Esophagus squamous epithelium (tissue), 5 donors: ENCODE measurements at regions not wholly inside any gene's neighbourhood (a gene's known extent, or its start where the extent isn't known, plus 50 kb on each side); places are given as distances from the start of the nearest gene placed in this dataset.

Source experiments
- DNase-seq: peaks from one replicate; lab custom pipeline; 2025; lab: John Stamatoyannopoulos, UW
- H3K27ac ChIP-seq, 4 donors: fragments of 200-600 bp; sonication (generic); one replicate each; pipeline ENCODE4 v1.5.1; 2016 to 2019; ENCODE audit warnings: mild to moderate bottlenecking in 1 of 4
- H3K27me3 ChIP-seq, 4 donors: fragments of 200-600 bp; sonication (generic); 1 replicate in 3 of 4; 2 replicates in 1 of 4; pipeline versions ENCODE4 v1.5.1 to v1.6.0; 2017 to 2021; ENCODE audit warnings: antibody characterized with exemption in 1 of 4
- H3K36me3 ChIP-seq, 3 donors: fragments of 200-600 bp; sonication (generic); one replicate each; pipeline ENCODE4 v1.5.1; 2016 to 2019
- H3K4me1 ChIP-seq, 3 donors: fragments of 200-600 bp; sonication (generic); one replicate each; pipeline ENCODE4 v1.5.1; 2017 to 2019
- H3K4me3 ChIP-seq, 4 donors: fragments of 200-600 bp; sonication (generic); 1 replicate in 3 of 4; 2 replicates in 1 of 4; pipeline ENCODE4 v1.5.1; 2016 to 2019; ENCODE audit warnings: mild to moderate bottlenecking in 2 of 4, moderate library complexity in 1 of 4
- H3K9me3 ChIP-seq, 3 donors: fragments of 200-600 bp; sonication (generic); one replicate each; pipeline ENCODE4 v1.5.1; 2016 to 2019
- POLR2A ChIP-seq, 4 donors: fragments of 450-650 bp; IDR thresholded peaks; one replicate each; pipeline ENCODE4 v1.6.1; 2017; ENCODE audit warnings: antibody characterized with exemption in 4 of 4, mild to moderate bottlenecking in 4 of 4, moderate library complexity in 3 of 4
- WGBS, 2 donors: methylation state at CpG; one replicate each; pipeline ENCODE4 v1.1.5; 2018; 5-methylcytosine and 5-hydroxymethylcytosine counted together
- intact Hi-C: fragments of 100-400 bp; cut with DNase I; formaldehyde crosslinking; loops from one replicate; pipeline ENCODE4 v1.15.0; 2022
- TF ChIP-seq, protein P1 (sequence below), 6 experiments: fragments of 450-650 bp in 4 of 6; fragments of 200-600 bp in 2 of 6; sonication (generic) in 2 of 6; IDR thresholded peaks; one replicate each; pipeline ENCODE4 v1.5.1; 2016 to 2019; ENCODE audit warnings: antibody characterized with exemption in 6 of 6, mild to moderate bottlenecking in 4 of 6, moderate library complexity in 4 of 6
- donor health status: DM: yes; HTN: yes; CAD: no.

GRCh38 chr5:159639590-159639989, 276.7 kb upstream of the ADRA1B start:
- no peaks in the 10 kb centered on the region for H3K9me3 ChIP-seq
- H3K4me3 ChIP-seq: no peak overlapping the region
- H3K27ac ChIP-seq: no peak overlapping the region
- H3K36me3 ChIP-seq: no peaks in the 10 kb centered on the region
- intact Hi-C loops: no loop called here
- peaks cover 0 to 3% (median 0%) of the 10 kb centered on the region in 4 donors for H3K27me3 ChIP-seq
- WGBS, 2 donors: 64 to 70% methylated on average over 3 of the region's 3 CpGs
- H3K4me1 ChIP-seq: no peaks in the 10 kb centered on the region
- DNase-seq: no peak
- TF ChIP-seq, protein P1, sequence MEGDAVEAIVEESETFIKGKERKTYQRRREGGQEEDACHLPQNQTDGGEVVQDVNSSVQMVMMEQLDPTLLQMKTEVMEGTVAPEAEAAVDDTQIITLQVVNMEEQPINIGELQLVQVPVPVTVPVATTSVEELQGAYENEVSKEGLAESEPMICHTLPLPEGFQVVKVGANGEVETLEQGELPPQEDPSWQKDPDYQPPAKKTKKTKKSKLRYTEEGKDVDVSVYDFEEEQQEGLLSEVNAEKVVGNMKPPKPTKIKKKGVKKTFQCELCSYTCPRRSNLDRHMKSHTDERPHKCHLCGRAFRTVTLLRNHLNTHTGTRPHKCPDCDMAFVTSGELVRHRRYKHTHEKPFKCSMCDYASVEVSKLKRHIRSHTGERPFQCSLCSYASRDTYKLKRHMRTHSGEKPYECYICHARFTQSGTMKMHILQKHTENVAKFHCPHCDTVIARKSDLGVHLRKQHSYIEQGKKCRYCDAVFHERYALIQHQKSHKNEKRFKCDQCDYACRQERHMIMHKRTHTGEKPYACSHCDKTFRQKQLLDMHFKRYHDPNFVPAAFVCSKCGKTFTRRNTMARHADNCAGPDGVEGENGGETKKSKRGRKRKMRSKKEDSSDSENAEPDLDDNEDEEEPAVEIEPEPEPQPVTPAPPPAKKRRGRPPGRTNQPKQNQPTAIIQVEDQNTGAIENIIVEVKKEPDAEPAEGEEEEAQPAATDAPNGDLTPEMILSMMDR (IDR thresholded peaks at IDR 0.05): no peak
- TF ChIP-seq POLR2A (IDR thresholded peaks at IDR 0.05): no peak

DNA sequence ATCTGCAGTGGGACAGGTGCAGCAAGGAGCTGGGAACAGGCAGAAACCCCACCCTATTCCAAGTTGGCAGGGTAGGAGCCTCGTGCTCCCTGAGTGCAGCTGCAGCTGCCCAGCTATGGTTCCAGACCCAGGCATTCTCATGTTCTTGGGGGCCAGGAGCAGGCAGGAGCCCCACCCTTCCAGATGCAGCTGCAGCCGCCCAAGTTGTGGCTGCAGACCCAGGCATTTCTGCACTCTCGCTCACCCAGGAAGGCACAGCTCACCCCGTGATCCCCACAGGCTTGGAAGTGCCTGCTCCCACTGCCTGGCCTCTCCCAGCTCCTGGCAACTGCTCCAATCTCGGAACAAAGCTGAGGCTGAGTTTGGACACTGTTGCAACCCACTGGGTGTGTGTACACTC, 275.8 kb upstream of the ADRA1B start:
- DNase-seq: no peak
- 35 to 43% methylated on average over 1 to 2 of the region's 5 CpGs for WGBS, 2 donors

GRCh38 chr5:159640921-159641320, 275.4 kb upstream of the ADRA1B start:
- no peaks in the 10 kb centered on the region for H3K36me3 ChIP-seq

More for the DNA sequence above, 275.8 kb upstream of the ADRA1B start:
- Histone ChIP-seq H3K27ac (no peak overlapping the region), H3K4me1 (no peaks in the 10 kb centered on the region), H3K9me3 (no peaks in the 10 kb centered on the region), H3K27me3 (peaks cover 0 to 3% (median 0%) of the 10 kb centered on the region in 4 donors), H3K4me3 (no peak overlapping the region), H3K36me3 (no peaks in the 10 kb centered on the region)
- intact Hi-C loops: no loop called here
- TF ChIP-seq POLR2A (IDR thresholded peaks at IDR 0.05): no peak
- TF ChIP-seq, protein P1 (IDR thresholded peaks at IDR 0.05): no peak

GRCh38 chr5:159641371-159642039, 274.8 kb upstream of the ADRA1B start:
- Histone ChIP-seq H3K9me3 (no peaks in the 10 kb centered on the region), H3K4me1 (no peaks in the 10 kb centered on the region), H3K36me3 (no peaks in the 10 kb centered on the region), H3K27ac (no peak overlapping the region), H3K27me3 (peaks cover 0 to 3% (median 0%) of the 10 kb centered on the region in 4 donors), H3K4me3 (no peak overlapping the region)
- intact Hi-C loops: no loop called here
- no peak for DNase-seq
- no peak for TF ChIP-seq POLR2A (IDR thresholded peaks at IDR 0.05)
- TF ChIP-seq, protein P1 (IDR thresholded peaks at IDR 0.05): no peak
- WGBS, 2 donors: 70% methylated on average over 3 to 4 of the region's 7 CpGs

More at GRCh38 chr5:159640921-159641320, 275.4 kb upstream of the ADRA1B start:
- intact Hi-C loops: no loop called here
- Histone ChIP-seq H3K27ac (no peak overlapping the region), H3K9me3 (no peaks in the 10 kb centered on the region), H3K27me3 (peaks cover 0 to 3% (median 0%) of the 10 kb centered on the region in 4 donors), H3K4me1 (no peaks in the 10 kb centered on the region), H3K4me3 (no peak overlapping the region)
- DNase-seq: no peak
- TF ChIP-seq, protein P1 (IDR thresholded peaks at IDR 0.05): no peak
- TF ChIP-seq POLR2A (IDR thresholded peaks at IDR 0.05): no peak
- WGBS, 2 donors: 93 to 100% methylated on average over 1 to 4 of the region's 5 CpGs

GRCh38 chr5:159642379-159642778, 273.9 kb upstream of the ADRA1B start:
- 83 to 89% methylated on average over 2 of the region's 2 CpGs for WGBS, 2 donors
- H3K4me3 ChIP-seq: no peak overlapping the region
- no peak for TF ChIP-seq POLR2A (IDR thresholded peaks at IDR 0.05)
- TF ChIP-seq, protein P1 (IDR thresholded peaks at IDR 0.05): no peak
- H3K36me3 ChIP-seq: no peaks in the 10 kb centered on the region
- no peaks in the 10 kb centered on the region for H3K4me1 ChIP-seq
- intact Hi-C loops: no loop called here
- H3K27ac ChIP-seq: no peak overlapping the region
- H3K27me3 ChIP-seq: peaks cover 0 to 3% (median 0%) of the 10 kb centered on the region in 4 donors
- no peak for DNase-seq
- no peaks in the 10 kb centered on the region for H3K9me3 ChIP-seq
